ENCODE measurements at regions not wholly inside any gene's neighbourhood (a gene's known extent, or its start where the extent isn't known, plus 50 kb on each side); places are given as distances from the start of the nearest gene placed in this dataset.

GRCh38 chr2:220460257-220460985, 833.0 kb downstream of the SLC4A3 start:
- no peak for DNase-seq (ENCODE audit: low read depth)
- in situ Hi-C loops (cut with HindIII; ENCODE audit: low pct_unique_long_range_greater_than_20kb, low sequenced_read_pairs), result no loop called here

DNA sequence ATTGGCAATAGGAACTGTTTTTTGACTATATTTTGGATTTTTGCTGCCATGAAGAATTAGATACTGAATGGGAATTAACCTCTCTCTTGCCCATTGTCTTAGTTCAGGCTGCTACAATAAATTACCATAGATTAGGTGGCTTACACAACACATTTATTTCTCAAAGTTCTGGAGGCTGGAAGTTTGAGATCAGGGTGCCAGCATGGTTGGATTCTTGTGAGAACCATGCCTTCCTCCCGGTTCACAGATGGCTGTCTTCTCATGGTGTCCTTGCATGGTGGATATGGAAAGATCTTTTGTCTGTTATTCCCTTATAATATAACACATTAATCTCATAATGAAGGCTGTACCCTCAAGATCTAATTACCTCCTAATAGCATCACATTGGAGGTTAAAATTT, 836.4 kb downstream of the SLC4A3 start:
- in situ Hi-C loops (cut with HindIII; ENCODE audit: low pct_unique_long_range_greater_than_20kb, low sequenced_read_pairs), result no loop called here

DNA sequence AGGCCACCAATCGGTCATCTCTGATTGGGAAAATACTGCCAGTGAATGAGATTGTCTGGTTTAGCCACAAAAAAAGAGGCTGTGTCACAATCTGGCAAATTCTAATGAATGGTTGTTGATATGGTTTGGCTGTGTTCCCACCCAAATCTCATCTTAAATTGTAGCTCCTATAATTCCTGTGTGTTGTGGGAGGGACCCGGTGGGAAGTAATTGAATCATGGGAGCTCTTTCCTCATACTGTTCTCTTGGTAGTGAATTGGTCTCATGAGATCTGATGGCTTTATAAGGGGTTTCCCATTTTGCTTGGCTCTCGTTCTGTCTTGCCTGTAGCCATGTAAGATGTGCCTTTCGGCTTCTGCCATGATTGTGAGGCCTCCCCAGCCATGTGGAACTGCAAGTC, 838.3 kb downstream of the SLC4A3 start:
- DNase-seq (ENCODE audit: low read depth), result no peak
- in situ Hi-C loops (cut with HindIII; ENCODE audit: low pct_unique_long_range_greater_than_20kb, low sequenced_read_pairs), result no loop called here

More for the DNA sequence above, 836.4 kb downstream of the SLC4A3 start:
- DNase-seq (ENCODE audit: low read depth), result no peak

DNA sequence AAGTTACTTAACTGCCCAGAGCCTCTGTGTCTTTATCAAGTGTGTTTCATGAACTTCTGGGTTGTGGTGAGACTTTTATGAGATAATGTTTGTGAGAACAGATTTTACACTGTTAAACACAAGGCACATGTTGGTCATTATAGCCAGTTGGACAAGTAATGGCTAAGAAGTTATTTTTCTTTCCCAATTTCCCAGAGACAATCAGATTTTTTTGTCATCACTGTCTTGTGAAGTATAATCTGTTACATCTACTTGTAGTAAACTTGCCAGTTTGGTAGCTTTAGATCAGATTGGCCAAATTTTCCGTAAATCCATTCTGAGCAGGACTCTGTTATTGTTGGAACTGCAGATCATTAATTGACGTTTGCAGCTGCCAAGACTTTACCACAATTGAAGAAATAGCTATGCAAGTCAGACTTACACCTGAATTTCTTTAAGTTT, 838.8 kb downstream of the SLC4A3 start:
- in situ Hi-C loops (cut with HindIII; ENCODE audit: low pct_unique_long_range_greater_than_20kb, low sequenced_read_pairs), result no loop called here
- no peak for DNase-seq (ENCODE audit: low read depth)

GRCh38 chr2:220469201-220469600, 841.8 kb downstream of the SLC4A3 start:
- no peak for DNase-seq (ENCODE audit: low read depth)
- in situ Hi-C loops (cut with HindIII; ENCODE audit: low pct_unique_long_range_greater_than_20kb, low sequenced_read_pairs), result no loop called here

DNA sequence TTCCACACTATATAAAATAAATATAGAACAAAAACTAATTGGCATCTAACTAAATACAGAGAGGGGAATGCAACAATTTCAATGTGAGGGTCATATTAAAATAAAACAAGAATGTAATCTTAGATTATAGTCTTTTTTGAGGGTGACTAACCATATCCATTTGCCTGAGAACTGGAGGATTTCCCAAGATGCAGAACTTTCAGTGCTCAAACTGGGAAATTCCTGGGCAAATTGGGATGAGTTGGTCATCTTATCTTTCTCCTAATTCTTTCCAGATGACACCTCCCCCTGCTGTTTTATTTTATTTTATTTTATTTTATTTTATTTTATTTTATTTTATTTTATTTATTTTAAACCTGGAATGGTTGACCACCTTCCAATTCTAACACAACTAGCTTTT, 846.2 kb downstream of the SLC4A3 start:
- in situ Hi-C loops (cut with HindIII; ENCODE audit: low pct_unique_long_range_greater_than_20kb, low sequenced_read_pairs), result no loop called here
- DNase-seq (ENCODE audit: low read depth), result no peak

GRCh38 chr2:220476877-220477276, 849.4 kb downstream of the SLC4A3 start:
- in situ Hi-C loops (cut with HindIII; ENCODE audit: low pct_unique_long_range_greater_than_20kb, low sequenced_read_pairs), result no loop called here
- no peak for DNase-seq (ENCODE audit: low read depth)

DNA sequence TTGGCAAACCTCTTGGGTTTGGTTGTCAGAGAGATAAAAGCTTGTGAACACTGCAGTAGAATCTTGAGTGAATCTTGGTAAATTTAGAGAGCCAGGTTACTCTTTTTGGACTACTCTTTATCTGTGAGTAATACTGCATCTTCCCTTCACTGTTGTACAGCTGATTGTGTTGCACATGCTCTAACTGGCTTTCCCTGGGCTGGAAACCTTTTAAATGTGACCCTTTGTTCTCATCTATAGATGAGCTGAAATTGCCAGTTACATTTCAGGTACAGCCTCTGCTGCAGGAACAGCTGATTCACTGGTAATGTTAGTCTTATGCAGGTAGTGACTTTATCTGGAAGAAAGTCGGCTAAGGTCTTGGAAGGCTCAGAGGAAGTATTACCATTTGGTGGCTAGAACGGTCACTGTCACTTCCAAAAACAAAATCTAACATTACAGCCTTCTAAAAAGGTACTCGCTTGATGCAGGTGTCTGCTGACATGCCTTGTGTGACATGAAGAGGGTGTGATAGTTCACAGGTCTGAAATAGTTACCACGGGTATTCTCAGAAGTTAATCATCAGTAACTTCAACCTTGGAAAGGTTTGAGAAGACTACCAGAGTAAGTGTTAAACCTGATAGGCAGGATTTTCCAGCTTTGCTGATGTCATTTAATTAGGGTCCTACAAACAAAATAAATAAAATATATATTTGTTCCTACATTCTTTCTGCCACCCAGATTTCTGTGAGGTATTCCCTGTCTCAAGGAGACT, 851.1 kb downstream of the SLC4A3 start:
- in situ Hi-C loops (cut with HindIII; ENCODE audit: low pct_unique_long_range_greater_than_20kb, low sequenced_read_pairs), result no loop called here

DNA sequence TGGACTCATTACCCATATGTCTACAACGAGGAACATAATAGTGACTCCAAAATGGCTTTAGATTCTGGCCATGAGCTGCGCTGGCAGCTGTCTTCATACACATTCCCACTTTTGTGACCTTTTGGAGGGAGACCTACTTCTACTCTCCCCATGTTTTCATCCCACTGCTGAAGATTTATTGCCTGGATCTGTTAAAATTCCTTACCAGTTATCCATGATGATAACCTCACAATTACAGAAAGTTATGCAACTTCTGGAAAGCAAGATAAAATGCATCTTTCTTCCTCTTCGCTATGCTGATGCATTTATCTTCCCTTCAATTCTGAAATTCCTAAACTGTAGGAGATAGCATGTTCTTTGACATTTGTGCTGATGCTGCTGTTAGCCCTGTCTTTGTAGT, 855.3 kb downstream of the SLC4A3 start:
- in situ Hi-C loops (cut with HindIII; ENCODE audit: low pct_unique_long_range_greater_than_20kb, low sequenced_read_pairs), result no loop called here
- DNase-seq (ENCODE audit: low read depth), result no peak

More for the DNA sequence above, 851.1 kb downstream of the SLC4A3 start:
- no peak for DNase-seq (ENCODE audit: low read depth)

GRCh38 chr2:220489121-220489520, 861.7 kb downstream of the SLC4A3 start:
- in situ Hi-C loops (cut with HindIII; ENCODE audit: low pct_unique_long_range_greater_than_20kb, low sequenced_read_pairs), result no loop called here

GRCh38 chr2:220491670-220492069, 864.2 kb downstream of the SLC4A3 start:
- in situ Hi-C loops (cut with HindIII; ENCODE audit: low pct_unique_long_range_greater_than_20kb, low sequenced_read_pairs), result no loop called here
- DNase-seq (ENCODE audit: low read depth), result no peak

More at GRCh38 chr2:220489121-220489520, 861.7 kb downstream of the SLC4A3 start:
- no peak for DNase-seq (ENCODE audit: low read depth)

DNA sequence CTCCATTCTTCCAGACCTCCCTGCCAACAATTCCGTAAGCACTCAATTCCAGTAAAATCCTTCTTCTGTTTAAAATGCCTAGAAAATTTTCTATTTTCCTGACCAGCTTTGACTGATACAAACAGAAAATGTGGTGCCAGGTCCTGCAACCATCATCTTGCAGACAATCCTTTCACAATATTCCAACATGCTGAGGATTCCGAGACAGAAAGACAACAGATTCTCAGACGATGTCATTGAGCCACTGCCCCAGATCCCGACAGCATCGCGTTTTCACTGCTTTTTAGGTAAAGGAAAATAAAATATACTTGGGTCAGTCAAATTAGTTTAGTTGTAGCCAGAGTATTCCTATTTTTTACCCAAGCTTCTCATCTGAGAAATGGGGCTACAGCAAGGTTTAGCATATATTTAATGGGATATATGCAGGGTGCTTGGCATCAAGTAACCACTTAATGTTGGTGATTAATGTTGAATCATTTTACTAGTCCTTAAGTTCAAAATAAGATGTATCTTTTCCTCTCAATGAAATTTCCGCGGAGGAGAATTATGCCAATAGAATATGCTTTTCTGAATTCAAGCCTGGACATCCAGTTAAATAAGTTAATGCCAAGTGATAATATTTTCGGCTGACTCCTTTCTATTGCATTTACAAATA, 866.6 kb downstream of the SLC4A3 start:
- in situ Hi-C loops (cut with HindIII; ENCODE audit: low pct_unique_long_range_greater_than_20kb, low sequenced_read_pairs), result no loop called here

GRCh38 chr2:220496513-220496912, 869.1 kb downstream of the SLC4A3 start:
- in situ Hi-C loops (cut with HindIII; ENCODE audit: low pct_unique_long_range_greater_than_20kb, low sequenced_read_pairs), result no loop called here
- no peak for DNase-seq (ENCODE audit: low read depth)

More for the DNA sequence above, 866.6 kb downstream of the SLC4A3 start:
- DNase-seq (ENCODE audit: low read depth), result no peak

DNA sequence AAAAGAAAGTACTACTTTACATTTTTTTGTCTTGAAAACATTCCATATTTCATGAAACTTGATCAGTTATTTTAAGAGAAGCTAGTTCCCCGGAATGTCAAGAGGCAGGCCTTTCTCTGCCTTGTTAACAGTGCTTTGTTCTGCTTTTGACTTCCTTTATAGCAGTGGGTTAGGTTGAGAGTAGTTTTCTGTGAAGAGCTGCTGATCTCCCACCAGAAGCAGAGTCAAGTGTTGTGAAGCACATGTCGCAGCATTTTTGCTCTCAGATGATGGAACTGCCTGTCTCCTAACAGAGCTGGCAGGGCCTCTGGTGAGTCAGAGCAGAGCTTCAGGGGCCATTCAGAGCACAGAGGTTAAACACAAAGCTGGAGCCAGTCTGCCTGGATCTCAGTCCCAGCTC, 871.8 kb downstream of the SLC4A3 start:
- in situ Hi-C loops (cut with HindIII; ENCODE audit: low pct_unique_long_range_greater_than_20kb, low sequenced_read_pairs), result no loop called here
- DNase-seq (ENCODE audit: low read depth), result peak; percentile 4

GRCh38 chr2:220502539-220502938, 875.1 kb downstream of the SLC4A3 start:
- in situ Hi-C loops (cut with HindIII; ENCODE audit: low pct_unique_long_range_greater_than_20kb, low sequenced_read_pairs), result no loop called here
- no peak for DNase-seq (ENCODE audit: low read depth)

GRCh38 chr2:220503431-220503830, 876.0 kb downstream of the SLC4A3 start:
- no peak for DNase-seq (ENCODE audit: low read depth)
- in situ Hi-C loops (cut with HindIII; ENCODE audit: low pct_unique_long_range_greater_than_20kb, low sequenced_read_pairs), result no loop called here

DNA sequence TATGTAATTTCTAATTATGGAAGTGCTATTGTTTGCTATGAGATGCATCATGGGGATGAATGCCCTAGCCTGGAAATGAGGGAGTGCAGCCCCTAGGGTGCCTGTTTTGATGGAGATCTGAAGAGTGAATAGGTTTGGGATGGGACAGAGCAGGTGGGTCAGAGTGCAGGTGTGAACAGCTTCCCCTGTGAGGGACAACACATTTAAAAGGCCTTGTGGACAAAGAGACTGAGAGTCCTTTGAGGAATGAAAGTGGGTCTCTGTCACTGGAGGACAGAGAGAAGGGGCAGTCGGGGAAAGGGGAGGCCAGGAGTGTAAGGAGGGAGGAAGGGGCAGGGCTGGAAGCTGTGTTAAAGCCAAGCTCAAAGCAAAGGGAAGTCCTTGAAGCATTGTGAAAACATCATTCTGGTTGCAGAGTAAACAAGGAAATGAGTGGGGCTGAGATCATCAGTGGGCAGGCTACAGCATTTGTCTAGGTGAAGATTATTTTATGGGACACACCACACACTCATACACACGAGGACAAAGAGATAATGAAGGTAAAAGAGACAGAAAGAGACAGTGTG, 877.6 kb downstream of the SLC4A3 start:
- DNase-seq (ENCODE audit: low read depth), result peak; percentile 8
- in situ Hi-C loops (cut with HindIII; ENCODE audit: low pct_unique_long_range_greater_than_20kb, low sequenced_read_pairs), result no loop called here

- DNase-seq (ENCODE audit: low read depth), result no peak
- in situ Hi-C loops (cut with HindIII; ENCODE audit: low pct_unique_long_range_greater_than_20kb, low sequenced_read_pairs), result no loop called here
These were observed 879.0 kb downstream of the SLC4A3 start for GRCh38 chr2:220506466-220506865.
